OCI-LY7 (cell line): ENCODE measurements at regions not wholly inside any gene's neighbourhood (a gene's known extent, or its start where the extent isn't known, plus 50 kb on each side); places are given as distances from the start of the nearest gene placed in this dataset.

Experiments used
- BruUV-seq: library from RNA; stranded (reverse); fragments of 400-500 nt; replicated peaks from 2 replicates; lab custom pipeline; 2021; lab: Mats Ljungman, UMichigan
- CTCF ChIA-PET: fragments of 300-600 bp; sonication (Branson Sonifier 250); formaldehyde crosslinking; loops from one replicate; lab custom pipeline; 2022; ENCODE audit warnings: antibody characterized with exemption; ENCODE audit not compliant: unreplicated experiment; lab: Charles Lee
- POLR2A ChIA-PET: fragments of 300-600 bp; sonication (Branson Sonifier 250); formaldehyde crosslinking; loops from one replicate; lab custom pipeline; 2022; ENCODE audit warnings: antibody characterized with exemption; lab: Charles Lee
- DNase-seq: peaks from one replicate; pipeline ENCODE4 v3.0.0-alpha.2; 2015; ENCODE audit warnings: low spot score
- H2AFZ ChIP-seq: fragments of 200-600 bp; sonication (generic), shearing (Covaris generic); 2 replicates; pipeline ENCODE4 v1.6.1; 2014; ENCODE audit warnings: mild to moderate bottlenecking, antibody characterized with exemption, low read length, moderate library complexity
- H3K27ac ChIP-seq: fragments of 200-600 bp; sonication (generic); 2 replicates; pipeline ENCODE4 v1.5.1; 2014; ENCODE audit warnings: mixed run types, low read depth, mild to moderate bottlenecking, moderate library complexity, low read length, inconsistent platforms; ENCODE audit not compliant: poor library complexity, severe bottlenecking
- H3K36me3 ChIP-seq: fragments of 200-600 bp; sonication (generic); 2 replicates; pipeline ENCODE4 v1.6.1; 2014; ENCODE audit warnings: mild to moderate bottlenecking, antibody characterized with exemption, low read length, moderate library complexity, mixed read lengths; ENCODE audit not compliant: insufficient read depth
- H3K4me1 ChIP-seq: fragments of 200-600 bp; sonication (generic); 2 replicates; pipeline ENCODE4 v1.5.1; 2014; ENCODE audit warnings: mild to moderate bottlenecking, low read length; ENCODE audit not compliant: insufficient read depth, poor library complexity, severe bottlenecking
- H3K4me2 ChIP-seq: fragments of 200-600 bp; sonication (generic); 2 replicates; pipeline ENCODE4 v1.6.1; 2014; ENCODE audit warnings: mild to moderate bottlenecking, low read length
- H3K4me3 ChIP-seq: fragments of 200-600 bp; sonication (generic); 2 replicates; pipeline ENCODE4 v1.5.1; 2014; ENCODE audit warnings: mild to moderate bottlenecking, low read depth, low read length; ENCODE audit not compliant: poor library complexity, severe bottlenecking
- H3K79me2 ChIP-seq: fragments of 200-600 bp; sonication (generic); 2 replicates; pipeline ENCODE4 v1.6.1; 2016; ENCODE audit warnings: low read depth, mild to moderate bottlenecking, low read length, moderate library complexity, mixed read lengths; ENCODE audit not compliant: insufficient read depth
- H3K9me2 ChIP-seq: fragments of 200-600 bp; sonication (generic); 2 replicates; pipeline ENCODE4 v1.6.1; 2016; ENCODE audit warnings: mild to moderate bottlenecking, low read length, mixed read lengths; ENCODE audit not compliant: insufficient read depth
- H3K9me3 ChIP-seq: fragments of 200-600 bp; sonication (generic); 2 replicates; pipeline ENCODE4 v1.6.1; 2014; ENCODE audit warnings: mild to moderate bottlenecking, mixed run types, low read length, mixed read lengths
- H4K20me1 ChIP-seq: fragments of 200-600 bp; sonication (generic); 2 replicates; pipeline ENCODE4 v1.6.1; 2014; ENCODE audit warnings: mild to moderate bottlenecking, antibody characterized with exemption, low read length, moderate library complexity, mixed read lengths; ENCODE audit not compliant: insufficient read depth
- CTCF ChIP-seq: fragments of 200-600 bp; sonication (generic); conservative IDR thresholded peaks from 2 replicates; pipeline ENCODE4 v1.5.1; 2014; ENCODE audit warnings: mild to moderate bottlenecking, antibody characterized with exemption, low read length, moderate library complexity, mixed read lengths
- EZH2phosphoT487 ChIP-seq: fragments of 200-600 bp; sonication (generic); IDR thresholded peaks from 2 replicates; pipeline ENCODE4 v1.6.1; 2018; ENCODE audit warnings: low read depth, borderline replicate concordance, mild to moderate bottlenecking, mixed run types, antibody characterized with exemption, low read length, moderate library complexity, mixed read lengths
- intact Hi-C: fragments of 100-400 bp; cut with micrococcal nuclease; formaldehyde crosslinking; loops from one replicate; pipeline ENCODE4 v1.10.0; 2022; ENCODE audit not compliant: unreplicated experiment

GRCh38 chr14:97413966-97414717 is 617.0 kb downstream of the VRK1 start:
- no TSS peak for BruUV-seq

GRCh38 chr14:97414718-97415098 is 617.5 kb downstream of the VRK1 start:
- ChIA-PET CTCF (no interaction called here), POLR2A (interaction anchor here (0.7 kb wide), 1 partner anchor 391 kb away, joined by 3 read pairs; no protein-coding TSS in a partner anchor)
- no peaks in the 10 kb centered on the region for H4K20me1 ChIP-seq
- intact Hi-C loops: no loop called here
- H3K4me3 ChIP-seq: no peak overlapping the region
- no peaks in the 10 kb centered on the region for H3K4me1 ChIP-seq
- no TSS peak for BruUV-seq
- H3K4me2 ChIP-seq: no peak overlapping the region
- H3K79me2 ChIP-seq: no peaks in the 10 kb centered on the region
- no peaks in the 10 kb centered on the region for H3K36me3 ChIP-seq
- no peaks in the 10 kb centered on the region for H3K9me2 ChIP-seq
- TF ChIP-seq CTCF (no peak), EZH2phosphoT487 (no peak)
- no peak overlapping the region for H2AFZ ChIP-seq
- H3K9me3 ChIP-seq: no peaks in the 10 kb centered on the region
- no peak overlapping the region for H3K27ac ChIP-seq
- DNase-seq: no peak

More at GRCh38 chr14:97413966-97414717, 617.0 kb downstream of the VRK1 start:
- CTCF ChIA-PET: no interaction called here
- no peak overlapping the region for H3K4me2 ChIP-seq
- H3K9me2 ChIP-seq: no peaks in the 10 kb centered on the region
- no peaks in the 10 kb centered on the region for H3K9me3 ChIP-seq
- no peaks in the 10 kb centered on the region for H3K4me1 ChIP-seq
- DNase-seq: no peak
- H2AFZ ChIP-seq: no peak overlapping the region
- no peaks in the 10 kb centered on the region for H3K36me3 ChIP-seq
- intact Hi-C loops: no loop called here
- H4K20me1 ChIP-seq: no peaks in the 10 kb centered on the region
- no peak overlapping the region for H3K4me3 ChIP-seq
- no peak overlapping the region for H3K27ac ChIP-seq
- TF ChIP-seq EZH2phosphoT487 (no peak), CTCF (no peak)
- POLR2A ChIA-PET: interaction anchor here (0.7 kb wide), 1 partner anchor 391 kb away, joined by 3 read pairs; no protein-coding TSS in a partner anchor
- no peaks in the 10 kb centered on the region for H3K79me2 ChIP-seq

GRCh38 chr14:97415907-97416306 is 618.7 kb downstream of the VRK1 start:
- Histone ChIP-seq H3K9me2 (no peaks in the 10 kb centered on the region), H3K9me3 (no peaks in the 10 kb centered on the region), H3K4me2 (no peak overlapping the region), H3K27ac (no peak overlapping the region), H2AFZ (no peak overlapping the region), H3K4me3 (no peak overlapping the region), H3K36me3 (no peaks in the 10 kb centered on the region), H3K4me1 (no peaks in the 10 kb centered on the region), H4K20me1 (no peaks in the 10 kb centered on the region), H3K79me2 (no peaks in the 10 kb centered on the region)
- no peak for DNase-seq
- ChIA-PET POLR2A (no interaction called here), CTCF (no interaction called here)
- TF ChIP-seq EZH2phosphoT487: no peak
- TF ChIP-seq CTCF: no peak
- no TSS peak for BruUV-seq
- intact Hi-C loops: no loop called here
